Rectal smooth muscle tissue (tissue), 1 donor: ENCODE measurements at regions not wholly inside any gene's neighbourhood (a gene's known extent, or its start where the extent isn't known, plus 50 kb on each side); places are given as distances from the start of the nearest gene placed in this dataset.

Source experiments
- H3K27ac ChIP-seq: one replicate; pipeline ENCODE4 v1.7.0; 2013; ENCODE audit warnings: low read depth, low read length, inconsistent platforms
- H3K27me3 ChIP-seq: one replicate; pipeline ENCODE4 v1.7.0; 2013; ENCODE audit warnings: low read length; ENCODE audit not compliant: control insufficient read depth, insufficient read depth
- H3K36me3 ChIP-seq: one replicate; pipeline ENCODE4 v1.7.0; 2013; ENCODE audit warnings: low read length; ENCODE audit not compliant: control insufficient read depth, insufficient read depth
- H3K4me1 ChIP-seq: one replicate; pipeline ENCODE4 v1.7.0; 2013; ENCODE audit warnings: low read length; ENCODE audit not compliant: control insufficient read depth, insufficient read depth
- H3K4me3 ChIP-seq: one replicate; pipeline ENCODE4 v1.7.0; 2013; ENCODE audit warnings: low read length
- H3K9ac ChIP-seq: one replicate; pipeline ENCODE4 v1.7.0; 2013; ENCODE audit warnings: low read length

DNA sequence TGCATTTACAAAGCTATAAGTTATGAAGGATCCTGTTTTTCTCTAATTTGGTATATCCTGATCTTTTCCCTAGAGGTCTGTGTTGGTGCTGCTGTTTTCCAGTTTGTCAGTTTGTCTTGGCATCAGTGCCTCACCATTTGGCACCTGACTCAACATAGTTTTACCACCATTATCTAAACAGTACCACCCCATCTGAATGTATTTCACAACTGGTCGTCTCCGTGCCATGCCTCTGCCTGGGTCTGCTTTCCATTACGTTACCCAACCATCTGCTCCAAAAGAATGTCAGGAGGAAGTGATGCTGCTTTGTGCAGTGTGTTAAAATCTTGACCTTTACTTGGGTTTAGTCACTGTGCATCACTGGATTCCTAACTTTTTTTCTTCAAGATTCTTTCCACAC, 129.3 kb upstream of the RASSF8 start:
- no peak overlapping the region for H3K9ac ChIP-seq
- no peaks in the 10 kb centered on the region for H3K27me3 ChIP-seq
- no peaks in the 10 kb centered on the region for H3K36me3 ChIP-seq
- H3K4me3 ChIP-seq, result no peak overlapping the region
- peaks cover 19% of the 10 kb centered on the region for H3K4me1 ChIP-seq
- peak overlapping the region; percentile 19 for H3K27ac ChIP-seq

DNA sequence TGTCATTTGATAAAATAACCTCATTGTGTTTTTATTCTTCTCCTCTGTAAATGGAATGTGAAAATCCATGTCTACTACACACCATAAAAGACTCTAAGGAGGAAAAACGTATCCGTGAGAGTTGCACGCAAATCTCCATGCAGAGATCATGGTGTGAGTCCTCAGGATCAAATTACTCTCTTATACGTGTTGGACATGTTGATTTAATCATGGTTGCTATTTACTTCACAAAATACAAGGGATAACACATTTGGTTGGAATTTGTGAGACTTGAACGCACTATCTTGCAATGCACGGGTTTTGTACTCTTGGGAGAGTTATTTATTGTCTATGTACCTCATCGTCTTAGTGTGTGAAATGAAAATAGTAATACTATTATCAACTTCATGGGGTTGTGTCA, 128.0 kb upstream of the RASSF8 start:
- Histone ChIP-seq H3K4me1 (peaks cover 13% of the 10 kb centered on the region), H3K27me3 (no peaks in the 10 kb centered on the region), H3K27ac (no peak overlapping the region), H3K4me3 (no peak overlapping the region), H3K36me3 (no peaks in the 10 kb centered on the region), H3K9ac (no peak overlapping the region)

DNA sequence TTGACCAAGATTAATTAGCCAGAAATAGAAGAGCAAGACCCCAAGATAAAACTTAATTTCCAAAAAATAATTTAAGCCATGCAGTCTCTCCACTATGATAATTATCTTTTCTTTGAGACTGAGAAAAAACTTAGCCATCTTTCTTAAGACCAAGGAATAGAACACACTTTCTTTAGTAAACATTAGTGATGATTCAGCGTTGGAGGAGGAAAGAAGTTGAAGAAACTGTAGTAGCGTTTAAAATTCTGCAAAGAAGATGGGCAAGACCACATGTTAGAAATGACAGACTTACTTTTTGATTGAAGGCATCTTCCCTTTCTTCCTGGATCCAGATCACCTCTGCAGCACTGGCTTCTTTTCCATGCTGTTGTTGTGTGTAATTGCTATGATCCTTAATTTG, 124.8 kb upstream of the RASSF8 start:
- Histone ChIP-seq H3K4me1 (peaks cover 6% of the 10 kb centered on the region), H3K9ac (no peak overlapping the region), H3K27me3 (no peaks in the 10 kb centered on the region), H3K36me3 (no peaks in the 10 kb centered on the region), H3K27ac (no peak overlapping the region), H3K4me3 (no peak overlapping the region)

DNA sequence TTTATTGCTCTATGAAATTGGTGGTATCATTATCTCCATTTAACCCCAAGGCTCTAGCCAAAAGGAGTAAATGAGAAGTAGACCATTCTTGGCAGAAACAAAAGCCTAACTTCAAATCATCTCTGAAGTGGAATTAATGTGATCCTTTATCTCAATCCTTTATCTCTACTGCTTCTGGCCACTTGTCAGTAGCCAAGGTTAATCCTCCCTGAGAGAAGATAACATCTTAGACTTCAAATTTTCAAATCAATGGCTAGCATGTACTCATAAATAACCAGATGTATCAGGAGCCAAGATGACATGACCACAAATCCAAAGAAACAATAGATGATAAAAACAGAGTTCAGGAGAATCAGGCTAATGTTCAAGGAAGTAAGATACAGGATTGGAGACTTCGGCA, 123.1 kb upstream of the RASSF8 start:
- Histone ChIP-seq H3K4me3 (no peak overlapping the region), H3K4me1 (no peaks in the 10 kb centered on the region), H3K27me3 (no peaks in the 10 kb centered on the region), H3K27ac (no peak overlapping the region), H3K9ac (no peak overlapping the region), H3K36me3 (no peaks in the 10 kb centered on the region)

DNA sequence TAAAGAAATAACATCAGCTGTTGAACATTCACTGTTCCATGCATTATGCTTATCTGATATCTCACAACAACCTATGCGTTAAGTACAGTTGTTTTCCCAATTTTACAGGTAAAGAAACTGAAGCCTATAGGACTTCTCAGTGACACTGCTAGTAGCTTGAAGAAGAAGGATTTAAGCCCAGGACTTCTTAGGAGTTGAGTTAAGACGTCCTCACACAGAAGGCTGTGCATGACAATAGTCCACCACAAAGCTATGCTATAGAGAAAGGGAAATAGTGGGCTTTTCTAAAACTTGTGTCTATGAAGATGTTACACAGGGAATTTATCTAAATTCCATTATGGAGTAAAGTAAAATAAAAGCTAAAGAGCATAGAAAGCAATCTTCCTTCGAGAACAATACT, 120.5 kb upstream of the RASSF8 start:
- Histone ChIP-seq H3K4me1 (no peaks in the 10 kb centered on the region), H3K27ac (no peak overlapping the region), H3K9ac (no peak overlapping the region), H3K27me3 (no peaks in the 10 kb centered on the region), H3K36me3 (no peaks in the 10 kb centered on the region), H3K4me3 (no peak overlapping the region)

DNA sequence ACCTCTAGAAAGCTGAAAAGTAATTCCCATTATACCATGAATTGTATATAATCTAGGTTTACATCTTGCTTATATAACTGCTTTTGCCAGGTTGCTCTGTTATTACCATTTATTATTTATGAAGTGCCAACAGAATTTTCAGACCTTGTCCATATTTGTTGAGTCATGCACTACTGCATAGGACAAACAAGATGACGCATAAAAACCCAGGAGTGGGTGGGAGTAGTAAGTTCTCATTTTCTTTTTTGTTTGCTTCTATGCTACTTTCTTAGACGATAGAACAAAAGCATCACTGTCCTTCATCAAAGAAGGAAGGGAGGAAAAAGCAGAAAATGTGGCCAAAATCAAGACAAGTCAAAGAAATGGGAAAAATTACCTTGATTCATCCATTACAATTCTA, 119.0 kb upstream of the RASSF8 start:
- Histone ChIP-seq H3K27ac (no peak overlapping the region), H3K4me3 (no peak overlapping the region), H3K36me3 (no peaks in the 10 kb centered on the region), H3K4me1 (no peaks in the 10 kb centered on the region), H3K27me3 (no peaks in the 10 kb centered on the region), H3K9ac (no peak overlapping the region)

DNA sequence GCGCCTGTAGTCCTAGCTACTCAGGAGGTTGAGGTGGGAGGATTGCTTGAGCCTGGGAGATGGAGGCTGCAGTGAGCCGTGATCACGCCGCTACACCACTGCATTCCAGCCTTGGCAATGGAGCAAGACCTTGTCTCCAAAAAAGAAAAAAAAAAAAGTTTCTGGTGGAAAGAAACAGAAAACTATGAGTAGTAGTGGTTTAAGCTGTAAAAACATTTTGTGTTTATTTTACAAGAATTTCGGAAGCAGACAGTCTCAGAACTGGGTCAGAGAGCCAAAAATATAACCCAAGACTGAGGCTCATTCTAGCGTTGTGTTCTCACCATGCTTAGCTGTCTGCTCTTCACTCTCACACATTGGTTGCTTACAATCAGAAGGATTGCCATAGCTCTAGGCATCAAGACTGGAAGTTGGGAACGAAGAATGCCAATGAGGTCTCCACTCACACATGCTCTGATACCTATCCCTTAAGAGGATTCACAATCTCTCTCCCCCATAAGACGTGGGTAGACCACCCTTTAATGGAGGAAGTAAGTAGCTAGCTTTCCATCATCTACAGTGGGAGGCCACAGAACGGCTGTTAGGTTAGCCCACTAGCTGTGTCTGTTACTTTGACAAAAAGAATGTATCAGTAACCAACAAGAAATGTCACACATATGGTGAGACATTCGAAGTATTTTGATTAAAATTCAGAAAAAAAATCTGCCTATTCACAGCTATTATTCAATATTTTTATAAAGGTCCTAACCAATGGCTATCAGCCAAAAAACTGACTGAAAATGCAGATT, 117.6 kb upstream of the RASSF8 start:
- no peaks in the 10 kb centered on the region for H3K36me3 ChIP-seq
- H3K4me1 ChIP-seq, result no peaks in the 10 kb centered on the region
- no peak overlapping the region for H3K9ac ChIP-seq
- H3K27me3 ChIP-seq, result no peaks in the 10 kb centered on the region
- no peak overlapping the region for H3K27ac ChIP-seq
- no peak overlapping the region for H3K4me3 ChIP-seq

DNA sequence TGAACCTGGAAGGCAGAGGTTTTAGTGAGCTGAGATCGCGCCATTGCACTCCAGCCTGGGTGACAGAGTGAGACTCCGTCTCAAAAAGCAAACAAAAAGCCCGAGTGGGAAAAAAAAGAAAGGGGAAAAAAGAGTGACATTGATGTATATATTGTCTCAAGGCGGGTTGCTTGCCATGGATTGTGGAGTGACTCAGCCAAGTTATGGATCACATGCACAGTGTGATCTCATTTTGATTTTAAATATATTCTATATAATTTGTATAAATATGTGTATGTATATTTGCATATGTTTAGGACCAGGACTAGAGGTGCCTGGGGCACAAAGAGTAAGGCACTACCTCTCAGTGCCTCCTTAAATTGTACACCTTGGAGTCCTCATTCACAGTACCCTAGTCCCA, 116.2 kb upstream of the RASSF8 start:
- Histone ChIP-seq H3K27me3 (no peaks in the 10 kb centered on the region), H3K4me3 (no peak overlapping the region), H3K4me1 (no peaks in the 10 kb centered on the region), H3K36me3 (no peaks in the 10 kb centered on the region), H3K27ac (no peak overlapping the region), H3K9ac (no peak overlapping the region)

DNA sequence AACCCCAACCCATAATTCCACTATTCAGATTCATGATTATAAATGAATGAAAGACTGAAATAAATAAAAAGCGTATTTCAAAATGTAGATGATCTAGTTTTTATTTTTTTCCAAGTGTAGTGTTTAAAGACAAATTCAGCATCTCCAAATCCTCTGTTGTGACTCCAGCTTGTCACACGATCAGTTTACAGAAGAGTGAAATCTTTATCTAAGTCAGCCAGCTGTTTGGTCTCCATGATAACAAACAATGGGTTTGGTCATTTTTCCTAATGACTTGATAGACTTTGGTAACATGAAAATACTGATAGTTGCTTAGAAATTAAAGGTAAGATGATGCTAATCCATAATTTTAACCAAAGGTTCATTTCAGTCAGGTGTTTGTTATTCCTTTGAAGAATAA, 114.5 kb upstream of the RASSF8 start:
- no peak overlapping the region for H3K9ac ChIP-seq
- H3K27me3 ChIP-seq, result no peaks in the 10 kb centered on the region
- H3K27ac ChIP-seq, result no peak overlapping the region
- H3K36me3 ChIP-seq, result no peaks in the 10 kb centered on the region
- H3K4me3 ChIP-seq, result no peak overlapping the region
- H3K4me1 ChIP-seq, result no peaks in the 10 kb centered on the region

DNA sequence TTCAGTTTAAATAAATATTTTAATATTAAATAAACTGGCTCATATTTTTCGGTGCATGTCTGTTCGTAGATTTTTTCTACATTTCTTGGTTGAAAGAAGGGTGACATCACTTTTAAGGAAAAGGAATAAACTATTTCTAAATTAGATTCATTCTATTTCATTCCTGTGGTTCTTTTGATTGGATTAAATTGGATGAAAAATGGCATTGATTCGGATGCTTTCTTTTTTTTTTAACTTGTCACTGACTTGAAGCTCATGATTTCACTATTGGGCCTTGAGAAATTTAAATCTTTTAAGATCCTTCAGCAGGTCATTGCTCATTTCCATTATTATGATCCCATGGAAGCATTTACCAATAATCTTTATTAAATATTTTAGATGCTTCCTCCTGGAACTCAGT, 113.1 kb upstream of the RASSF8 start:
- Histone ChIP-seq H3K27ac (no peak overlapping the region), H3K36me3 (no peaks in the 10 kb centered on the region), H3K4me3 (no peak overlapping the region), H3K27me3 (no peaks in the 10 kb centered on the region), H3K4me1 (no peaks in the 10 kb centered on the region), H3K9ac (no peak overlapping the region)

DNA sequence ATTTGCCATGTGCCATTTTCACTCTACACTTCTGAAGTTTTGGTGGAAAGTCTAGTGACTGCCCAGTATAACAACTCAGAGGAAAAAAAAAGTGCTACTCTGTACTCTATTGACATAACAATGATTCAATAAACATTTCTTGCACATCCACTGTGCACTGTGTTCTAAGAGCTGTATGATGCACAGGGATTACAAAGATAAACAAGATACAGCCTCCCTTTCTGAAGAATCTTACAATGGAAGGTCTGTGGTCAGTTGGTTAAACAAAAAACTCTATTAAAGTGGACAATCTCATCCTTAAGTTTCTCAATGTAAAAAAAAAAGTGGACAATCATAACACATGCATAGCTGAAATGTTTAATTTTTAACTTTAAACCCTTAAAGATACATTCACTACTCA, 105.7 kb upstream of the RASSF8 start:
- no peaks in the 10 kb centered on the region for H3K36me3 ChIP-seq
- H3K4me3 ChIP-seq, result no peak overlapping the region
- no peak overlapping the region for H3K27ac ChIP-seq
- H3K4me1 ChIP-seq, result no peaks in the 10 kb centered on the region
- no peaks in the 10 kb centered on the region for H3K27me3 ChIP-seq
- no peak overlapping the region for H3K9ac ChIP-seq

DNA sequence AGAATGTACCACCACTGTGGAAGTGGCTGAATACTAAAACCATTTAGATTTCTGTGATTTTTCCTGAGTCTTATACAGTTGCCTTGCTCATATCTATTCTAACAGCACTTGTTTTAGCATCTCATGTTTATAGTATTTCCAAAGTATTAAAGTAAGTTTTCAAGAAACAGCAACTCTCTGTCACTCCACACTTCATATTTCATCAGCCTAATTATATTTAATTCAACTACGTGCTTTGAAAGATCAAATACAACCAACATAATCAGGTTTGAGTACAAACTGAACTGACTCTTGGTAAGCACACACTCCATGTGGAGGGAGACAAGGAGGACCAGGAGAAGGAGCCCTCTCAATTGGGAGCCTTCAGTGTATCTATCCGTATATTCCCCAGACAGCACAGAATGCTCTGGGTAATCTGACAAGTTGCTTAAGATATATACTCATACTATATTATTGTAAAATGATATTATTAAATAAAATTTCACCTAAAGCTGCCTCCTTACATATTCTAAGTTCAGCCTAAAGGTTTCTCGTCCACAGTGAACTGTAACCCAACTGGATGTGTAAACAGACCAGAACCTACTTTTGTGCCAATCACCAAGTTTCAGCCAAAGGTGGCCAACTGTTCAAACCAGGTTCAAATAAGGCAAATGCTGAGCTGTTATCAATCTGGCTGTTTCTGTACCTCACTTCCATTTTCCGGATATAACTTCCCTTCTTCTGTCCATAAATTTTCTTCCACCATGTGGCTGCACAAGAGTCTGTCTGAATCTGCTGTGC, 105.0 kb upstream of the RASSF8 start:
- H3K4me3 ChIP-seq, result no peak overlapping the region
- H3K36me3 ChIP-seq, result no peaks in the 10 kb centered on the region
- no peaks in the 10 kb centered on the region for H3K27me3 ChIP-seq
- no peak overlapping the region for H3K9ac ChIP-seq
- no peaks in the 10 kb centered on the region for H3K4me1 ChIP-seq
- H3K27ac ChIP-seq, result no peak overlapping the region

DNA sequence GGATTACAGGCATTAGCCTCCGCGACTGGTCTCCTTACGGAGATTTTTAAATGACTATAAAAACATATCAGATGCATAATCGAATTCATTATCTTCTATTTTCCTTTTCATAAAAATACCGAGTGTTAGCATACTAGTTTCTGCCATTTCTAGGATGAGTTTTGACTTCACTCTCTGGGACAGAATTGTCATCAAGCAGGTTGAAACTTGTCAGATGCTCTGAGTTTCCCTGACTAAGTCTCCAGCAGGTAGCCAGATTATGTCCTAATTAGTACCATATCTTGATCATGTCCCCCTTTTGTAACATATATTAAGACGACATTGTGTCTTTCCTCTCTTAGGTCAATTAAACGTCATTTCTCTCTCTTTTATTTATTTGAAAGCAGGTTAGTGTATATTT, 103.5 kb upstream of the RASSF8 start:
- Histone ChIP-seq H3K27ac (no peak overlapping the region), H3K4me3 (no peak overlapping the region)

More for the DNA sequence above, 103.5 kb upstream of the RASSF8 start:
- Histone ChIP-seq H3K4me1 (no peaks in the 10 kb centered on the region), H3K9ac (no peak overlapping the region), H3K36me3 (no peaks in the 10 kb centered on the region), H3K27me3 (no peaks in the 10 kb centered on the region)
